ENCODE measurements at regions not wholly inside any gene's neighbourhood (a gene's known extent, or its start where the extent isn't known, plus 50 kb on each side); places are given as distances from the start of the nearest gene placed in this dataset.

DNA sequence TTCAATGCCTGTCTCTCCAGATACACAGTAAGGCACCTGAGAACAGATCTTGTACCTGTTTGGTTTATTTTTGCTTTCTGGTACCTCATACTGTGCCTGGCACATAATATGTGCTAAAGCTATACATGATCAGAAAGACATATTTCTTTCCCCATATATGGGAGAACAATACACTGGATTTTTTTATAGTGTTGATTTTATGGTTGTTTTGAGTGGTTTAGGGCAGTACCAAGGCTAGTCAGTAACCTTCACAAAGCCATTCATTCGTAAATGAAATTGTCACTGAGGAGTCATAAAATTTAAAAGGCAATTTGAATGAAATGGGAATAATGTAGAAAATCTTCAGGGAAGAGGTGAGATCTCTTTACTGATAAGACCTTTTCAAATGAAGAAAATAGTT is 810.2 kb downstream of the TUSC7 start:
- no peak for TF ChIP-seq EZH2 (optimal IDR thresholded peaks at IDR 0.05; ENCODE audit: low read depth, low read length)
- TF ChIP-seq, protein P1, sequence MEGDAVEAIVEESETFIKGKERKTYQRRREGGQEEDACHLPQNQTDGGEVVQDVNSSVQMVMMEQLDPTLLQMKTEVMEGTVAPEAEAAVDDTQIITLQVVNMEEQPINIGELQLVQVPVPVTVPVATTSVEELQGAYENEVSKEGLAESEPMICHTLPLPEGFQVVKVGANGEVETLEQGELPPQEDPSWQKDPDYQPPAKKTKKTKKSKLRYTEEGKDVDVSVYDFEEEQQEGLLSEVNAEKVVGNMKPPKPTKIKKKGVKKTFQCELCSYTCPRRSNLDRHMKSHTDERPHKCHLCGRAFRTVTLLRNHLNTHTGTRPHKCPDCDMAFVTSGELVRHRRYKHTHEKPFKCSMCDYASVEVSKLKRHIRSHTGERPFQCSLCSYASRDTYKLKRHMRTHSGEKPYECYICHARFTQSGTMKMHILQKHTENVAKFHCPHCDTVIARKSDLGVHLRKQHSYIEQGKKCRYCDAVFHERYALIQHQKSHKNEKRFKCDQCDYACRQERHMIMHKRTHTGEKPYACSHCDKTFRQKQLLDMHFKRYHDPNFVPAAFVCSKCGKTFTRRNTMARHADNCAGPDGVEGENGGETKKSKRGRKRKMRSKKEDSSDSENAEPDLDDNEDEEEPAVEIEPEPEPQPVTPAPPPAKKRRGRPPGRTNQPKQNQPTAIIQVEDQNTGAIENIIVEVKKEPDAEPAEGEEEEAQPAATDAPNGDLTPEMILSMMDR (IDR thresholded peaks at IDR 0.05; ENCODE audit: low read length), result no peak

All from MM.1S (cell line).